ENCODE measurements at regions not wholly inside any gene's neighbourhood (a gene's known extent, or its start where the extent isn't known, plus 50 kb on each side); places are given as distances from the start of the nearest gene placed in this dataset.

DNA sequence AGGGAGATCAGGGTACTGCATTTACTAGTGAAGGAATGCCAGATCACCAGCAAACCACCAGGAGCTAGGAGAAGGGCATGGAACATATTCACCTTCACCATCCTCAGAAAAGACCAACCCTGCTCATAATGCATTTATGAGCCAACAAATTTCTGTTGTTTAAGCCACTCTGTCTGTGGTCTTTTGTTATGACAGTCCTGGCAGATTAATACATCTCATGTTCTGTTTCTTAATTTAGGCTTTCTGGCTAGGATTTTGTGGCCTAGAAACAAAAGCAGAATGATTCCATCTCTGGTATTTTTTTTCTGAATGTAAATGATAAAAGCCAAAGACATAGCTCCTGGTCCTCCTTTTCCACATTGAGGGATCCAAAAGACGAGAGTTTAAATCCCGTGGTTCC lies 797.9 kb downstream of the TYW1 start:
- Histone ChIP-seq H3K4me1 (ENCODE audit: control insufficient read depth in 2 of 3, insufficient read depth in 2 of 3, low read depth in 1 of 3, low read length in 3 of 3) (no peaks in the 10 kb centered on the region), H3K27me3 (ENCODE audit: control insufficient read depth, insufficient read depth, low read length) (no peaks in the 10 kb centered on the region), H3K27ac (ENCODE audit: low read depth in 2 of 2, low read length in 2 of 2) (no peak overlapping the region), H3K4me3 (ENCODE audit: low read length in 3 of 3) (no peak overlapping the region), H3K9ac (ENCODE audit: low read length in 3 of 3) (no peak overlapping the region), H3K9me3 (ENCODE audit: control insufficient read depth in 2 of 3, insufficient read depth in 1 of 3, low read length in 3 of 3) (no peaks in the 10 kb centered on the region), H3K36me3 (ENCODE audit: control insufficient read depth in 2 of 3, insufficient read depth in 3 of 3, low read length in 3 of 3) (no peaks in the 10 kb centered on the region)
- TF ChIP-seq, protein P1, sequence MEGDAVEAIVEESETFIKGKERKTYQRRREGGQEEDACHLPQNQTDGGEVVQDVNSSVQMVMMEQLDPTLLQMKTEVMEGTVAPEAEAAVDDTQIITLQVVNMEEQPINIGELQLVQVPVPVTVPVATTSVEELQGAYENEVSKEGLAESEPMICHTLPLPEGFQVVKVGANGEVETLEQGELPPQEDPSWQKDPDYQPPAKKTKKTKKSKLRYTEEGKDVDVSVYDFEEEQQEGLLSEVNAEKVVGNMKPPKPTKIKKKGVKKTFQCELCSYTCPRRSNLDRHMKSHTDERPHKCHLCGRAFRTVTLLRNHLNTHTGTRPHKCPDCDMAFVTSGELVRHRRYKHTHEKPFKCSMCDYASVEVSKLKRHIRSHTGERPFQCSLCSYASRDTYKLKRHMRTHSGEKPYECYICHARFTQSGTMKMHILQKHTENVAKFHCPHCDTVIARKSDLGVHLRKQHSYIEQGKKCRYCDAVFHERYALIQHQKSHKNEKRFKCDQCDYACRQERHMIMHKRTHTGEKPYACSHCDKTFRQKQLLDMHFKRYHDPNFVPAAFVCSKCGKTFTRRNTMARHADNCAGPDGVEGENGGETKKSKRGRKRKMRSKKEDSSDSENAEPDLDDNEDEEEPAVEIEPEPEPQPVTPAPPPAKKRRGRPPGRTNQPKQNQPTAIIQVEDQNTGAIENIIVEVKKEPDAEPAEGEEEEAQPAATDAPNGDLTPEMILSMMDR (IDR thresholded peaks at IDR 0.05; ENCODE audit: borderline replicate concordance, extremely low read depth, insufficient read depth) = no peak
- FAIRE-seq = no peak
- intact Hi-C loops (cut with DNase I) = no loop called here
- DNase-seq = no peak

DNA sequence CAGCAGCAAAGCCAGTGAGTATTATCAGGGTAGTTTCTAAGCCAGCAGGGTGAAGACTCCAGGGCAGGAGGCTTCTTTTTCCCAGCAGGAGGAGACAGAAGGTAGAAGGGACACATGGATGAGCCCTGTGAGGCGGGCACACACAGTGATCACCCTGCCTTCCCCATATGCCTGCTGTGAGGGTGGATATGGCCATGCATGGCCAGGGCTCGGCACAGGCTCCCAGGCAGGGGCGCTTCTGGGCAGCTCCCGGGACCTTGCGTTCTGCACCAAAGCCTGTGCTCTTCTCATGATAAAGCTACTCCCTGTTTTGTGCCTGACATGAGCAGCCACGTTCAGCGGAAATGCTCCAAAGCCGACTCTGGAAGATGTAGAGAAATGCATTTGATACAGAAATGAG lies 807.2 kb downstream of the TYW1 start:
- no peak overlapping the region for H3K27ac ChIP-seq (ENCODE audit: low read depth in 2 of 2, low read length in 2 of 2)
- FAIRE-seq (no peak), DNase-seq (no peak)
- no peaks in the 10 kb centered on the region for H3K4me1 ChIP-seq (ENCODE audit: control insufficient read depth in 2 of 3, insufficient read depth in 2 of 3, low read depth in 1 of 3, low read length in 3 of 3)
- H3K9ac ChIP-seq (ENCODE audit: low read length in 3 of 3) = no peak overlapping the region
- no peaks in the 10 kb centered on the region for H3K27me3 ChIP-seq (ENCODE audit: control insufficient read depth, insufficient read depth, low read length)
- no peaks in the 10 kb centered on the region for H3K9me3 ChIP-seq (ENCODE audit: control insufficient read depth in 2 of 3, insufficient read depth in 1 of 3, low read length in 3 of 3)
- H3K4me3 ChIP-seq (ENCODE audit: low read length in 3 of 3) = no peak overlapping the region
- intact Hi-C loops (cut with DNase I) = no loop called here
- no peaks in the 10 kb centered on the region for H3K36me3 ChIP-seq (ENCODE audit: control insufficient read depth in 2 of 3, insufficient read depth in 3 of 3, low read length in 3 of 3)
- TF ChIP-seq, protein P1 (IDR thresholded peaks at IDR 0.05; ENCODE audit: borderline replicate concordance, extremely low read depth, insufficient read depth) = no peak

DNA sequence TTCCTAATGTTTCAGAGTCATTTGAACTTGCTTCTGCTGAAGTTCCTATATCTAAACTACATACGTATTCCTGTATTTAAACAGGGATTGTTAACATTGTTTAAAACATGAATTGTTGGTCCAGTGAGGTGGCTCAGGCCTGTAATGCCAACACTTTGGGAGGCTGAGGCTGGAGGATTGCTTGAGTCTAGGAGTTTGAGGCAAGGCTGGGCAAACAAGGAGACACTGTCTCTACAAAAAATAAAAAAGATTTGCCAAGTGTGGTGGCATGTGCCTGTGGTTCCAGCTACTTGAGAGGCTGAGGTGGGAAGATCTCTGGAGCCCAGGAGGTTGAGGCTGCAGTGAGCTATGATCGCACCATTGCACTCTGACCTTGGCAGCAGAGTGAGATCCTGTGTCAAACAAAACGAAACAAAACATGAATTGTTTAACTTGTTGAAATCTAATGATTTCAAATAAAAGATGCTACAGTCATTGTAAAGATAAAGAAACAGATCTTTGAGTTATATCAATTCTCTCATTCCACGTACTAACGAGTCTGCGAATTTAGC lies 809.4 kb downstream of the TYW1 start:
- TF ChIP-seq, protein P1 (IDR thresholded peaks at IDR 0.05; ENCODE audit: borderline replicate concordance, extremely low read depth, insufficient read depth) = no peak
- no peaks in the 10 kb centered on the region for H3K9me3 ChIP-seq (ENCODE audit: control insufficient read depth in 2 of 3, insufficient read depth in 1 of 3, low read length in 3 of 3)
- no peaks in the 10 kb centered on the region for H3K4me1 ChIP-seq (ENCODE audit: control insufficient read depth in 2 of 3, insufficient read depth in 2 of 3, low read depth in 1 of 3, low read length in 3 of 3)
- no peaks in the 10 kb centered on the region for H3K36me3 ChIP-seq (ENCODE audit: control insufficient read depth in 2 of 3, insufficient read depth in 3 of 3, low read length in 3 of 3)
- DNase-seq (no peak), FAIRE-seq (no peak)
- no peak overlapping the region for H3K9ac ChIP-seq (ENCODE audit: low read length in 3 of 3)
- H3K27ac ChIP-seq (ENCODE audit: low read depth in 2 of 2, low read length in 2 of 2) = no peak overlapping the region
- no peak overlapping the region for H3K4me3 ChIP-seq (ENCODE audit: low read length in 3 of 3)
- intact Hi-C loops (cut with DNase I) = no loop called here
- no peaks in the 10 kb centered on the region for H3K27me3 ChIP-seq (ENCODE audit: control insufficient read depth, insufficient read depth, low read length)

DNA sequence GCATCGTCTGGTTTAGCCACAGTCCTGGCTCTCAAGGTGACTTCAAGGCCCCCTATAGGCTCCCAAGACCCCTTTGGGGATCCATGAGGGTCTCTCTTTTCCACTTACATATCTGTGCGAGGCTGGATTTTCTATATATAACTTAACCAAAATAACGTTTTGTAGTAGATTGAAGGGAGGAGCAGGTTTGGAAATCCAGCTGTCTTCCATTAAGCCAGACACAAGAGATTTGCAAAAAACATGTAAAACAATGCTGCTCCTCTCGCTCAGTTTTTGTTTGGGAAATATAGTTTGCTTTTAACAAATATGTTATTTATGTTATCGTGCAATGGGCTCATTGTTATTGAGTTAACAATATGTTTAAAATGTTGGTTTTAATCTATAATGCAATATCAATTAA lies 811.2 kb downstream of the TYW1 start:
- Histone ChIP-seq H3K27ac (ENCODE audit: low read depth in 2 of 2, low read length in 2 of 2) (no peak overlapping the region), H3K9ac (ENCODE audit: low read length in 3 of 3) (no peak overlapping the region), H3K4me3 (ENCODE audit: low read length in 3 of 3) (no peak overlapping the region), H3K36me3 (ENCODE audit: control insufficient read depth in 2 of 3, insufficient read depth in 3 of 3, low read length in 3 of 3) (no peaks in the 10 kb centered on the region), H3K9me3 (ENCODE audit: control insufficient read depth in 2 of 3, insufficient read depth in 1 of 3, low read length in 3 of 3) (no peaks in the 10 kb centered on the region), H3K4me1 (ENCODE audit: control insufficient read depth in 2 of 3, insufficient read depth in 2 of 3, low read depth in 1 of 3, low read length in 3 of 3) (no peaks in the 10 kb centered on the region), H3K27me3 (ENCODE audit: control insufficient read depth, insufficient read depth, low read length) (no peaks in the 10 kb centered on the region)
- FAIRE-seq (no peak), DNase-seq (no peak)
- TF ChIP-seq, protein P1 (IDR thresholded peaks at IDR 0.05; ENCODE audit: borderline replicate concordance, extremely low read depth, insufficient read depth) = no peak
- intact Hi-C loops (cut with DNase I) = no loop called here

Measured in kidney (tissue), 13 donors.